GM13976 (cell line): ENCODE measurements at regions not wholly inside any gene's neighbourhood (a gene's known extent, or its start where the extent isn't known, plus 50 kb on each side); places are given as distances from the start of the nearest gene placed in this dataset.
A peak's percentile ranks its signal among the peaks of the same experiment; 100 is the strongest.

Experiments used
- DNase-seq: peaks from one replicate; pipeline ENCODE4 v3.0.0; 2012; ENCODE audit warnings: low spot score
- CTCF ChIP-seq: IDR thresholded peaks from 2 replicates; pipeline ENCODE4 v1.5.1; 2012; ENCODE audit warnings: borderline replicate concordance, mild to moderate bottlenecking; ENCODE audit not compliant: insufficient read depth; ENCODE audit errors: extremely low read depth, missing control alignments, control extremely low read depth
- in situ Hi-C: fragments of 300-500 bp; cut with MboI; formaldehyde crosslinking; loops from one replicate; pipeline ENCODE4 v1.12.0; 2022; ENCODE audit warnings: low sequenced_read_pairs, mixed read lengths, inconsistent platforms; ENCODE audit not compliant: unreplicated experiment

GRCh38 chr10:88108115-88108610 lies 244.7 kb downstream of the PTEN start:
- peak; percentile 37 for TF ChIP-seq CTCF

DNA sequence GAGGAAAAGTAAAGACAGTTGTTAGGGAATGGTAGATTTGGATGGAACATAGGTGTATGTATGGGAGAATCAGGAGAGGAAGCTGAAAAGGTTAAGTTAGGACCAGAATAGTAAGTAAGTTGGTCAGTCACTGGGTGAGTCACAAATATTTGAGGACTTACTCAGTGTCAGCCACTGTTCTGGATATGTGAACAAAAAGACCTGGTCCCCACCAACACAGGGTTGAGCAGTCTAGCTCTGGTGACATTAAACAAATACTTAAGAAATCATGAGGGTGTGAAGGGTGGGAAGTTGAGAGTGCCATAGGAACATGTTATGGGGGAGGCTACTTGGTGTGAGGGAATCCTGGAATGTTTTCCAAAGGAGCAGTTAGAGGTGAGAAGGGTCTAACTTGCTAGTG lies 246.9 kb downstream of the PTEN start:
- in situ Hi-C loops: loop anchor here (10.0 kb wide), 1 partner anchor 444 kb away; no protein-coding TSS in a partner anchor
- no peak for DNase-seq
- TF ChIP-seq CTCF: no peak

More at GRCh38 chr10:88108115-88108610, 244.7 kb downstream of the PTEN start:
- no peak for DNase-seq
- in situ Hi-C loops: no loop called here

DNA sequence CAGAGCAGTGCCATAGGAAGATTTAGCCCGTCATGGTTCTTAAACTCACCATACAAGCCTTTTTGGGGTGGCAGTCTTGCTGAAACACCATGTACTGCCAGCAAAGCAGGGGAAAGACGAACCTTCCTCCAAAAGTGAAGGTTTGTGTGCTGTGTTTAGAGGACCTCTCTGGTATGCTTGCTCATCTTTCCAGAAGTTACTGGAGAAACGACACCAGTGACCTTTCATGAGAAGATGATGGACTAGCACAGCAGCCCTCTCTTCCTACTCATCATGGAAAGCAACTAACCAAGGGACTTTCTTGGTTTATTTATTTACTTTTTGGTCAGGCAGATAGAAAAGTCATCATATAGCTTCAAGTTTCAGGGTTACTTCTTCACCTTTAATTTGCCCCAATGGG lies 247.4 kb downstream of the PTEN start:
- in situ Hi-C loops: loop anchor here (10.0 kb wide), 1 partner anchor 444 kb away; no protein-coding TSS in a partner anchor
- DNase-seq: no peak
- TF ChIP-seq CTCF: no peak

DNA sequence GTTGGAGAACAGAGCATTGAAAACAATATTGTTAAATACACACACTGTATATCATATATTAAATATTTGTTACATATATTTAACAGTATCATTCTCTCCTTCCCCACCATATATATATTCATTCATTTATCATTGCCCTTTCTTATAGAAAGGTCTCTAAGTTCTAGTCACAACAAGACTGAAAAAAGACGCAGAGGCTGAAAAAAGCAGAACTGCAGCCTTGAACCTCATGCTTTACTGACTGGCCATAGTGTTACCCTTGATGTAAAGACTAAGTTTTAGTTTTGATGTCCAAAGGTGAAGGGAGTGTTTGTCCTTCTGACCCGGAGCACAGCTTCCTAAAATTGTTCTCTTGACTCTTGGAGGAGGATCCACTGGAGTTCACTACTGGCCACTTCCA lies 247.9 kb downstream of the PTEN start:
- TF ChIP-seq CTCF: no peak
- DNase-seq: no peak
- in situ Hi-C loops: loop anchor here (10.0 kb wide), 1 partner anchor 444 kb away; no protein-coding TSS in a partner anchor

DNA sequence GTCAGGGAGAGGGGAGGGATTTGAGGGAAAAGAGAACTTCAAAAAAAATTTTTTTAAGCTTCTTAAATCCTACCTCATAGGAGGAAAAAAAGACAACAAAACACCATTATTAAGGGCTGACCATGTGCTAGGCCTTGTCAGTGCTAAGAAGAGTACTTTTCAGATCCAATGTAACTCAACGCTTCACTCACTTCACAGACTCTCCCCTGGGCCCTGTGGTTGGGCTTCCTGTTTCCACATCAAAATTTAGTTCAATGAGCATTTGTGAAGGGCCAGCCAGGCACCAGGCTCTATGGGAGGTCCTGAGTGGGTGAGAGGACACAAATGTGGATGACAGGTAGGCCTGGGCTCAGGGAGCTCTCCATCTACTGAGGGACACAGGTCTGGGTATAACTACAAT lies 249.8 kb downstream of the PTEN start:
- DNase-seq: no peak
- in situ Hi-C loops: loop anchor here (10.0 kb wide), 1 partner anchor 442 kb away; no protein-coding TSS in a partner anchor

GRCh38 chr10:88113657-88114272 lies 250.3 kb downstream of the PTEN start:
- no peak for TF ChIP-seq CTCF
- no peak for DNase-seq
- in situ Hi-C loops: loop anchor here (10.0 kb wide), 1 partner anchor 441 kb away; no protein-coding TSS in a partner anchor

More for the DNA sequence above, 249.8 kb downstream of the PTEN start:
- no peak for TF ChIP-seq CTCF
